ENCODE measurements at regions not wholly inside any gene's neighbourhood (a gene's known extent, or its start where the extent isn't known, plus 50 kb on each side); places are given as distances from the start of the nearest gene placed in this dataset.

- no peak for DNase-seq (ENCODE audit: low read depth in 1 of 2, low spot score in 1 of 2)
- TF ChIP-seq SPI1 (IDR thresholded peaks at IDR 0.05; ENCODE audit: borderline replicate concordance, low read depth): no peak
- TF ChIP-seq POLR2AphosphoS5 (IDR thresholded peaks at IDR 0.05; ENCODE audit: low read depth): no peak
- no peak for TF ChIP-seq CTCF (IDR thresholded peaks at IDR 0.05; ENCODE audit: insufficient read depth, low read length)
- TF ChIP-seq GABPA (IDR thresholded peaks at IDR 0.05; ENCODE audit: low read depth): no peak
- no peak for TF ChIP-seq REST (IDR thresholded peaks at IDR 0.05; ENCODE audit: insufficient replicate concordance, low read depth)
- H3K27ac ChIP-seq (replicated peaks): no peak overlapping the region
- no peak overlapping the region for H3K4me3 ChIP-seq (replicated peaks; ENCODE audit: insufficient read depth, low read length)
- H3K27me3 ChIP-seq (ENCODE audit: insufficient read depth, poor library complexity, severe bottlenecking): peaks cover 9% of the 10 kb centered on the region
These were observed 55.2 kb upstream of the IPO9 start for GRCh38 chr1:201773764-201774163.

GRCh38 chr1:201774224-201774982, 54.6 kb upstream of the IPO9 start:
- TF ChIP-seq POLR2AphosphoS5 (IDR thresholded peaks at IDR 0.05; ENCODE audit: low read depth) (no peak), CTCF (IDR thresholded peaks at IDR 0.05; ENCODE audit: insufficient read depth, low read length) (no peak), REST (IDR thresholded peaks at IDR 0.05; ENCODE audit: insufficient replicate concordance, low read depth) (no peak), GABPA (IDR thresholded peaks at IDR 0.05; ENCODE audit: low read depth) (no peak), SPI1 (IDR thresholded peaks at IDR 0.05; ENCODE audit: borderline replicate concordance, low read depth) (no peak)
- no peak overlapping the region for H3K27ac ChIP-seq (replicated peaks)
- no peak for DNase-seq (ENCODE audit: low read depth in 1 of 2, low spot score in 1 of 2)
- H3K4me3 ChIP-seq (replicated peaks; ENCODE audit: insufficient read depth, low read length): no peak overlapping the region
- H3K27me3 ChIP-seq (ENCODE audit: insufficient read depth, poor library complexity, severe bottlenecking): peaks cover 9% of the 10 kb centered on the region

- no peak for TF ChIP-seq SPI1 (IDR thresholded peaks at IDR 0.05; ENCODE audit: borderline replicate concordance, low read depth)
- TF ChIP-seq REST (IDR thresholded peaks at IDR 0.05; ENCODE audit: insufficient replicate concordance, low read depth): no peak
- no peak for TF ChIP-seq POLR2AphosphoS5 (IDR thresholded peaks at IDR 0.05; ENCODE audit: low read depth)
- TF ChIP-seq CTCF (IDR thresholded peaks at IDR 0.05; ENCODE audit: insufficient read depth, low read length): no peak
- no peak overlapping the region for H3K4me3 ChIP-seq (replicated peaks; ENCODE audit: insufficient read depth, low read length)
- DNase-seq (ENCODE audit: low read depth in 1 of 2, low spot score in 1 of 2): no peak
- H3K27ac ChIP-seq (replicated peaks): no peak overlapping the region
- peaks cover 9% of the 10 kb centered on the region for H3K27me3 ChIP-seq (ENCODE audit: insufficient read depth, poor library complexity, severe bottlenecking)
These were observed 54.0 kb upstream of the IPO9 start for GRCh38 chr1:201774983-201775344.

All from HL-60 (cell line).